HCT116 (cell line): ENCODE measurements at regions not wholly inside any gene's neighbourhood (a gene's known extent, or its start where the extent isn't known, plus 50 kb on each side); places are given as distances from the start of the nearest gene placed in this dataset.

Experiments used
- ATAC-seq: fragments of 200-7000 bp; cut with Tn5 transposase; 2 replicates; pipeline ENCODE4 v1.9.1; 2020; ENCODE audit warnings: mild to moderate bottlenecking, moderate library complexity
- BruUV-seq: library from RNA; stranded (reverse); fragments of 400-500 nt; replicated peaks from 2 replicates; lab custom pipeline; 2021; lab: Mats Ljungman, UMichigan
- CTCF ChIA-PET: fragments of 300-600 bp; sonication (Branson Sonifier 250); formaldehyde crosslinking; loops from one replicate; lab custom pipeline; 2021; ENCODE audit warnings: antibody characterized with exemption; lab: Charles Lee
- POLR2A ChIA-PET: fragments of 300-600, 350-600 bp; sonication (Branson Sonifier 250); formaldehyde crosslinking; loops from one replicate; lab custom pipeline; 2021; ENCODE audit warnings: antibody characterized with exemption; lab: Charles Lee
- RAD21 ChIA-PET, 2 experiments: fragments of 300-600 bp; sonication (Branson Sonifier 250); formaldehyde crosslinking; loops; one replicate each; lab custom pipeline; 2023; ENCODE audit warnings: low total read pairs in 2 of 2; ENCODE audit not compliant: uncharacterized antibody in 2 of 2, unreplicated experiment in 2 of 2, low non-redundant PET in 1 of 2; lab: Charles Lee
- DNase-seq: peaks from one replicate; pipeline ENCODE4 v3.0.0-alpha.2; 2010; ENCODE audit warnings: low read depth, low spot score
- H2AFZ ChIP-seq: fragments of 200-600 bp; shearing (Covaris generic), sonication (generic); 2 replicates; pipeline ENCODE4 v1.6.1; 2017; ENCODE audit warnings: low read depth, mixed run types, mixed read lengths, antibody characterized with exemption, low read length; ENCODE audit not compliant: poor library complexity, severe bottlenecking
- H3K27ac ChIP-seq: 2 replicates; pipeline ENCODE4 v1.5.1; 2012; ENCODE audit warnings: low read depth, low read length
- H3K27me3 ChIP-seq: fragments of 200-600 bp; sonication (generic); 2 replicates; pipeline ENCODE4 v1.6.1; 2016; ENCODE audit warnings: mixed run types, low read length, mixed read lengths; ENCODE audit not compliant: insufficient read depth
- H3K36me3 ChIP-seq, 2 experiments: fragments of 200-500 bp in 1 of 2; fragments of 200-600 bp in 1 of 2; sonication (Bioruptor generic) in 1 of 2; sonication (generic) in 1 of 2; 2 replicates each; pipeline versions ENCODE4 v1.5.1 to v1.6.1; 2014 to 2016; ENCODE audit warnings: low read length in 2 of 2, inconsistent platforms in 1 of 2, mixed read lengths in 1 of 2, mixed run types in 1 of 2; ENCODE audit not compliant: insufficient read depth in 2 of 2, control insufficient read depth in 1 of 2
- H3K4me1 ChIP-seq, 2 experiments: fragments of 200-600 bp in 1 of 2; sonication (generic) in 1 of 2; 2 replicates each; pipeline versions ENCODE4 v1.5.1 to v1.6.1; 2012 to 2017; ENCODE audit warnings: low read length in 2 of 2, inconsistent platforms in 1 of 2, mild to moderate bottlenecking in 1 of 2, mixed read lengths in 1 of 2, mixed run types in 1 of 2, moderate library complexity in 1 of 2; ENCODE audit not compliant: insufficient read depth in 2 of 2, control insufficient read depth in 1 of 2
- H3K4me2 ChIP-seq: fragments of 200-600 bp; sonication (generic); 2 replicates; pipeline ENCODE4 v1.6.1; 2017; ENCODE audit warnings: mixed run types, low read length, mixed read lengths
- H3K4me3 ChIP-seq, 2 experiments: fragments of 200-600 bp in 1 of 2; sonication (generic) in 1 of 2; replicated peaks in 1 of 2; 2 replicates each; pipeline ENCODE4 v1.5.1; 2011 to 2016; ENCODE audit warnings: low read length in 2 of 2, control low read depth in 1 of 2, low read depth in 1 of 2, mild to moderate bottlenecking in 1 of 2, mixed read lengths in 1 of 2, mixed run types in 1 of 2
- H3K79me2 ChIP-seq: fragments of 200-600 bp; sonication (generic); 2 replicates; pipeline ENCODE4 v1.6.1; 2017; ENCODE audit warnings: mild to moderate bottlenecking, mixed run types, low read length, moderate library complexity, mixed read lengths; ENCODE audit not compliant: insufficient read depth
- H3K9ac ChIP-seq: fragments of 200-600 bp; sonication (generic); 2 replicates; pipeline ENCODE4 v1.6.1; 2016; ENCODE audit warnings: low read length, mixed read lengths
- H3K9me2 ChIP-seq: fragments of 200-600 bp; sonication (generic), shearing (Covaris generic); 2 replicates; pipeline ENCODE4 v1.6.1; 2017; ENCODE audit warnings: mixed run types, mild to moderate bottlenecking, moderate library complexity; ENCODE audit not compliant: insufficient read depth
- H3K9me3 ChIP-seq, 2 experiments: fragments of 200-500 bp in 1 of 2; fragments of 200-600 bp in 1 of 2; sonication (Bioruptor generic) in 1 of 2; sonication (generic) in 1 of 2; 2 replicates each; pipeline ENCODE4 v1.6.1; 2014 to 2017; ENCODE audit warnings: low read length in 2 of 2, mixed read lengths in 2 of 2, inconsistent platforms in 1 of 2, low read depth in 1 of 2, mild to moderate bottlenecking in 1 of 2, mixed run types in 1 of 2, moderate library complexity in 1 of 2; ENCODE audit not compliant: control insufficient read depth in 1 of 2, insufficient read depth in 1 of 2
- H4K20me1 ChIP-seq: fragments of 200-600 bp; sonication (generic), shearing (Covaris generic); 2 replicates; pipeline ENCODE4 v1.6.1; 2017; ENCODE audit warnings: mixed run types, mild to moderate bottlenecking, moderate library complexity; ENCODE audit not compliant: insufficient read depth
- CBX3 ChIP-seq: IDR thresholded peaks from 2 replicates; pipeline ENCODE4 v1.6.1; 2012; ENCODE audit warnings: low read depth
- CEBPB ChIP-seq: IDR thresholded peaks from 2 replicates; pipeline ENCODE4 v1.6.1; 2012; ENCODE audit warnings: low read depth
- EGR1 ChIP-seq: IDR thresholded peaks from 2 replicates; pipeline ENCODE4 v1.6.1; 2012; ENCODE audit warnings: low read depth
- ELF1 ChIP-seq: IDR thresholded peaks from 2 replicates; pipeline ENCODE4 v1.6.1; 2012; ENCODE audit warnings: low read depth, borderline replicate concordance
- POLR2A ChIP-seq: IDR thresholded peaks from 2 replicates; pipeline ENCODE4 v1.7.0; 2011; ENCODE audit warnings: borderline replicate concordance; ENCODE audit not compliant: insufficient read depth, insufficient read length; ENCODE audit errors: extremely low read depth
- POLR2AphosphoS5 ChIP-seq: IDR thresholded peaks from 2 replicates; pipeline ENCODE4 v1.6.1; 2011; ENCODE audit warnings: mild to moderate bottlenecking, low read depth, low read length, moderate library complexity
- SIN3A ChIP-seq: IDR thresholded peaks from 2 replicates; pipeline ENCODE4 v1.6.1; 2012; ENCODE audit warnings: low read depth
- SP1 ChIP-seq: IDR thresholded peaks from 2 replicates; pipeline ENCODE4 v1.6.1; 2012; ENCODE audit warnings: low read depth
- SRF ChIP-seq: IDR thresholded peaks from 2 replicates; pipeline ENCODE4 v1.6.1; 2012; ENCODE audit warnings: low read depth
- TCF7L2 ChIP-seq: IDR thresholded peaks from 2 replicates; pipeline ENCODE4 v1.7.0; 2011; ENCODE audit warnings: borderline replicate concordance, inconsistent platforms; ENCODE audit not compliant: insufficient read depth, insufficient read length; ENCODE audit errors: extremely low read depth
- ZNF274 ChIP-seq: fragments of 200-500 bp; sonication (Bioruptor generic); IDR thresholded peaks from 2 replicates; pipeline ENCODE4 v1.6.1; 2014; ENCODE audit warnings: mild to moderate bottlenecking, low read depth, low read length, inconsistent platforms
- intact Hi-C: fragments of 100-400 bp; cut with micrococcal nuclease; formaldehyde crosslinking; loops from 2 replicates; pipeline ENCODE4 v1.10.0; 2022
- TF ChIP-seq, protein P1 (sequence below), 3 experiments: fragments of 200-600 bp in 1 of 3; sonication (generic) in 1 of 3; IDR thresholded peaks in 2 of 3; conservative IDR thresholded peaks in 1 of 3; 2 replicates each; pipeline ENCODE4 v1.5.1; 2012 to 2017; ENCODE audit warnings: low read depth in 2 of 3, low read length in 2 of 3, antibody characterized with exemption in 1 of 3, borderline replicate concordance in 1 of 3, control low read depth in 1 of 3, mild to moderate bottlenecking in 1 of 3, mixed read lengths in 1 of 3, mixed run types in 1 of 3, moderate library complexity in 1 of 3; ENCODE audit not compliant: insufficient read depth in 1 of 3
- TF ChIP-seq, protein P2 (sequence below): IDR thresholded peaks from 2 replicates; pipeline ENCODE4 v1.6.1; 2012
- TF ChIP-seq, protein P3 (sequence below): IDR thresholded peaks from 2 replicates; pipeline ENCODE4 v1.6.1; 2012; ENCODE audit warnings: low read depth

DNA sequence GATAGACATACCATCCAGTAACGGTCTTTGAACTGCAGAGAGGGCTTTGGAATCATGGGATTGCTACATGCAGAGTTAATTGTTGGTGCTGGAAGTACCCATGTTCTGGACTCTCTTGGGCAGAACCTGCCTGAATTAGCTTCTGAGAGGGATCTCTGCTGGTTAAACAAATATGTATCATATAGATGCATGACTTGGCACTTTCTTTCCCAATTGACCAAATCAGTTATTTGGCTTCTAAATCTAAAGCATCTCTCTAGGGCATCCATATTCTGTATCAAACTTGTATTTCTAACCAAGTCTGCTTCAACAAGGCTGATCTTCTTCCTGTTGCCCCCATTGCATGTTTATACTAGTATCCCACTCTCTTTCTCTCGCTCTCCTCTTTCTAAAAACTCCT is 336.7 kb upstream of the CELF4 start:
- no peak overlapping the region for H3K9ac ChIP-seq
- no peak for ATAC-seq
- no peaks in the 10 kb centered on the region for H3K36me3 ChIP-seq
- H3K27ac ChIP-seq: no peak overlapping the region
- H3K79me2 ChIP-seq: no peaks in the 10 kb centered on the region
- intact Hi-C loops: no loop called here
- BruUV-seq: no TSS peak
- no peaks in the 10 kb centered on the region; a peak in 1 of 4 replicates for H3K9me3 ChIP-seq
- ChIA-PET CTCF (no interaction called here), POLR2A (no interaction called here), RAD21 (no interaction called here)
- DNase-seq: no peak
- H3K9me2 ChIP-seq: no peaks in the 10 kb centered on the region
- no peak overlapping the region for H3K4me3 ChIP-seq
- H4K20me1 ChIP-seq: no peaks in the 10 kb centered on the region
- no peaks in the 10 kb centered on the region for H3K27me3 ChIP-seq
- no peak overlapping the region for H2AFZ ChIP-seq
- H3K4me2 ChIP-seq: no peak overlapping the region
- no peak for TF ChIP-seq SRF
- no peak for TF ChIP-seq CBX3
- no peak for TF ChIP-seq TCF7L2
- TF ChIP-seq SP1: no peak
- no peak for TF ChIP-seq ELF1
- TF ChIP-seq SIN3A: no peak
- TF ChIP-seq EGR1: no peak
- TF ChIP-seq CEBPB: no peak
- TF ChIP-seq ZNF274: no peak
- TF ChIP-seq, protein P1, sequence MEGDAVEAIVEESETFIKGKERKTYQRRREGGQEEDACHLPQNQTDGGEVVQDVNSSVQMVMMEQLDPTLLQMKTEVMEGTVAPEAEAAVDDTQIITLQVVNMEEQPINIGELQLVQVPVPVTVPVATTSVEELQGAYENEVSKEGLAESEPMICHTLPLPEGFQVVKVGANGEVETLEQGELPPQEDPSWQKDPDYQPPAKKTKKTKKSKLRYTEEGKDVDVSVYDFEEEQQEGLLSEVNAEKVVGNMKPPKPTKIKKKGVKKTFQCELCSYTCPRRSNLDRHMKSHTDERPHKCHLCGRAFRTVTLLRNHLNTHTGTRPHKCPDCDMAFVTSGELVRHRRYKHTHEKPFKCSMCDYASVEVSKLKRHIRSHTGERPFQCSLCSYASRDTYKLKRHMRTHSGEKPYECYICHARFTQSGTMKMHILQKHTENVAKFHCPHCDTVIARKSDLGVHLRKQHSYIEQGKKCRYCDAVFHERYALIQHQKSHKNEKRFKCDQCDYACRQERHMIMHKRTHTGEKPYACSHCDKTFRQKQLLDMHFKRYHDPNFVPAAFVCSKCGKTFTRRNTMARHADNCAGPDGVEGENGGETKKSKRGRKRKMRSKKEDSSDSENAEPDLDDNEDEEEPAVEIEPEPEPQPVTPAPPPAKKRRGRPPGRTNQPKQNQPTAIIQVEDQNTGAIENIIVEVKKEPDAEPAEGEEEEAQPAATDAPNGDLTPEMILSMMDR (IDR thresholded peaks at IDR 0.05 in 2 of 3, conservative IDR thresholded peaks at IDR 0.05 in 1 of 3; ENCODE audit: borderline replicate concordance in 1 of 3, insufficient read depth in 1 of 3, low read depth in 2 of 3, low read length in 2 of 3): no peak
- TF ChIP-seq, protein P2, sequence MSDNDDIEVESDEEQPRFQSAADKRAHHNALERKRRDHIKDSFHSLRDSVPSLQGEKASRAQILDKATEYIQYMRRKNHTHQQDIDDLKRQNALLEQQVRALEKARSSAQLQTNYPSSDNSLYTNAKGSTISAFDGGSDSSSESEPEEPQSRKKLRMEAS: no peak
- TF ChIP-seq POLR2AphosphoS5: no peak
- TF ChIP-seq, protein P3, sequence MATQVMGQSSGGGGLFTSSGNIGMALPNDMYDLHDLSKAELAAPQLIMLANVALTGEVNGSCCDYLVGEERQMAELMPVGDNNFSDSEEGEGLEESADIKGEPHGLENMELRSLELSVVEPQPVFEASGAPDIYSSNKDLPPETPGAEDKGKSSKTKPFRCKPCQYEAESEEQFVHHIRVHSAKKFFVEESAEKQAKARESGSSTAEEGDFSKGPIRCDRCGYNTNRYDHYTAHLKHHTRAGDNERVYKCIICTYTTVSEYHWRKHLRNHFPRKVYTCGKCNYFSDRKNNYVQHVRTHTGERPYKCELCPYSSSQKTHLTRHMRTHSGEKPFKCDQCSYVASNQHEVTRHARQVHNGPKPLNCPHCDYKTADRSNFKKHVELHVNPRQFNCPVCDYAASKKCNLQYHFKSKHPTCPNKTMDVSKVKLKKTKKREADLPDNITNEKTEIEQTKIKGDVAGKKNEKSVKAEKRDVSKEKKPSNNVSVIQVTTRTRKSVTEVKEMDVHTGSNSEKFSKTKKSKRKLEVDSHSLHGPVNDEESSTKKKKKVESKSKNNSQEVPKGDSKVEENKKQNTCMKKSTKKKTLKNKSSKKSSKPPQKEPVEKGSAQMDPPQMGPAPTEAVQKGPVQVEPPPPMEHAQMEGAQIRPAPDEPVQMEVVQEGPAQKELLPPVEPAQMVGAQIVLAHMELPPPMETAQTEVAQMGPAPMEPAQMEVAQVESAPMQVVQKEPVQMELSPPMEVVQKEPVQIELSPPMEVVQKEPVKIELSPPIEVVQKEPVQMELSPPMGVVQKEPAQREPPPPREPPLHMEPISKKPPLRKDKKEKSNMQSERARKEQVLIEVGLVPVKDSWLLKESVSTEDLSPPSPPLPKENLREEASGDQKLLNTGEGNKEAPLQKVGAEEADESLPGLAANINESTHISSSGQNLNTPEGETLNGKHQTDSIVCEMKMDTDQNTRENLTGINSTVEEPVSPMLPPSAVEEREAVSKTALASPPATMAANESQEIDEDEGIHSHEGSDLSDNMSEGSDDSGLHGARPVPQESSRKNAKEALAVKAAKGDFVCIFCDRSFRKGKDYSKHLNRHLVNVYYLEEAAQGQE: no peak
- TF ChIP-seq POLR2A: no peak
- no peaks in the 10 kb centered on the region for H3K4me1 ChIP-seq
